ENCODE measurements at regions not wholly inside any gene's neighbourhood (a gene's known extent, or its start where the extent isn't known, plus 50 kb on each side); places are given as distances from the start of the nearest gene placed in this dataset.
A peak's percentile ranks its signal among the peaks of the same experiment; 100 is the strongest.
"Not testable (repeated sequence)": the region's sequence is repeated elsewhere in the genome, so short reads cannot be mapped to it uniquely, and the experiment has no call there.

GRCh38 chr6:84973606-84974005 is 209.2 kb upstream of the TBX18 start:
- no peak overlapping the region for H3K4me3 ChIP-seq (ENCODE audit: low read length in 3 of 3)
- intact Hi-C loops (cut with DNase I): no loop called here
- TF ChIP-seq CTCF (IDR thresholded peaks at IDR 0.05; ENCODE audit: borderline replicate concordance, extremely low read depth, insufficient read depth): no peak
- no peaks in the 10 kb centered on the region for H3K27me3 ChIP-seq (ENCODE audit: control insufficient read depth, insufficient read depth, low read length)
- H3K27ac ChIP-seq (ENCODE audit: low read depth in 2 of 2, low read length in 2 of 2): no peak overlapping the region
- no peaks in the 10 kb centered on the region for H3K4me1 ChIP-seq (ENCODE audit: control insufficient read depth in 2 of 3, insufficient read depth in 2 of 3, low read depth in 1 of 3, low read length in 3 of 3)
- FAIRE-seq: no peak
- peaks cover 0 to 4% (median 0%) of the 10 kb centered on the region in 3 donors for H3K9me3 ChIP-seq (ENCODE audit: control insufficient read depth in 2 of 3, insufficient read depth in 1 of 3, low read length in 3 of 3)
- peak in 1 of 5 donors; percentile 5 for DNase-seq
- no peaks in the 10 kb centered on the region for H3K36me3 ChIP-seq (ENCODE audit: control insufficient read depth in 2 of 3, insufficient read depth in 3 of 3, low read length in 3 of 3)
- H3K9ac ChIP-seq (ENCODE audit: low read length in 3 of 3): no peak overlapping the region

GRCh38 chr6:84967965-84968364 is 203.6 kb upstream of the TBX18 start:
- intact Hi-C loops (cut with DNase I): no loop called here
- H3K27ac ChIP-seq (ENCODE audit: low read depth in 2 of 2, low read length in 2 of 2): no peak overlapping the region
- no peak for TF ChIP-seq CTCF (IDR thresholded peaks at IDR 0.05; ENCODE audit: borderline replicate concordance, extremely low read depth, insufficient read depth)
- no peaks in the 10 kb centered on the region for H3K27me3 ChIP-seq (ENCODE audit: control insufficient read depth, insufficient read depth, low read length)
- H3K36me3 ChIP-seq (ENCODE audit: control insufficient read depth in 2 of 3, insufficient read depth in 3 of 3, low read length in 3 of 3): no peaks in the 10 kb centered on the region
- H3K9ac ChIP-seq (ENCODE audit: low read length in 3 of 3): no peak overlapping the region
- H3K4me1 ChIP-seq (ENCODE audit: control insufficient read depth in 2 of 3, insufficient read depth in 2 of 3, low read depth in 1 of 3, low read length in 3 of 3): no peaks in the 10 kb centered on the region
- no peak overlapping the region for H3K4me3 ChIP-seq (ENCODE audit: low read length in 3 of 3)
- DNase-seq (no peak), FAIRE-seq (no peak)
- peaks cover 0 to 11% (median 0%) of the 10 kb centered on the region in 3 donors for H3K9me3 ChIP-seq (ENCODE audit: control insufficient read depth in 2 of 3, insufficient read depth in 1 of 3, low read length in 3 of 3)

GRCh38 chr6:84967389-84967788 is 203.0 kb upstream of the TBX18 start:
- intact Hi-C loops (cut with DNase I): no loop called here
- DNase-seq (no peak), FAIRE-seq (no peak)
- H3K27ac ChIP-seq (ENCODE audit: low read depth in 2 of 2, low read length in 2 of 2): no peak overlapping the region
- H3K9ac ChIP-seq (ENCODE audit: low read length in 3 of 3): no peak overlapping the region
- no peaks in the 10 kb centered on the region for H3K36me3 ChIP-seq (ENCODE audit: control insufficient read depth in 2 of 3, insufficient read depth in 3 of 3, low read length in 3 of 3)
- H3K27me3 ChIP-seq (ENCODE audit: control insufficient read depth, insufficient read depth, low read length): no peaks in the 10 kb centered on the region
- no peak for TF ChIP-seq CTCF (IDR thresholded peaks at IDR 0.05; ENCODE audit: borderline replicate concordance, extremely low read depth, insufficient read depth)
- peaks cover 0 to 11% (median 0%) of the 10 kb centered on the region in 3 donors for H3K9me3 ChIP-seq (ENCODE audit: control insufficient read depth in 2 of 3, insufficient read depth in 1 of 3, low read length in 3 of 3)
- no peaks in the 10 kb centered on the region for H3K4me1 ChIP-seq (ENCODE audit: control insufficient read depth in 2 of 3, insufficient read depth in 2 of 3, low read depth in 1 of 3, low read length in 3 of 3)
- H3K4me3 ChIP-seq (ENCODE audit: low read length in 3 of 3): no peak overlapping the region

GRCh38 chr6:84953111-84953755 is 188.8 kb upstream of the TBX18 start:
- no peak for FAIRE-seq
- no peaks in the 10 kb centered on the region for H3K27me3 ChIP-seq (ENCODE audit: control insufficient read depth, insufficient read depth, low read length)
- peaks cover 0 to 4% (median 0%) of the 10 kb centered on the region in 3 donors for H3K9me3 ChIP-seq (ENCODE audit: control insufficient read depth in 2 of 3, insufficient read depth in 1 of 3, low read length in 3 of 3)
- H3K36me3 ChIP-seq (ENCODE audit: control insufficient read depth in 2 of 3, insufficient read depth in 3 of 3, low read length in 3 of 3): no peaks in the 10 kb centered on the region
- DNase-seq: no peak
- no peak overlapping the region for H3K4me3 ChIP-seq (ENCODE audit: low read length in 3 of 3)
- no peak for TF ChIP-seq CTCF (IDR thresholded peaks at IDR 0.05; ENCODE audit: borderline replicate concordance, extremely low read depth, insufficient read depth)
- H3K27ac ChIP-seq (ENCODE audit: low read depth in 2 of 2, low read length in 2 of 2): no peak overlapping the region
- intact Hi-C loops (cut with DNase I): no loop called here
- no peaks in the 10 kb centered on the region for H3K4me1 ChIP-seq (ENCODE audit: control insufficient read depth in 2 of 3, insufficient read depth in 2 of 3, low read depth in 1 of 3, low read length in 3 of 3)
- H3K9ac ChIP-seq (ENCODE audit: low read length in 3 of 3): no peak overlapping the region

GRCh38 chr6:84944926-84945325 is 180.5 kb upstream of the TBX18 start:
- DNase-seq; FAIRE-seq; H3K27me3 ChIP-seq (ENCODE audit: control insufficient read depth, insufficient read depth, low read length); H3K27ac ChIP-seq (ENCODE audit: low read depth in 2 of 2, low read length in 2 of 2); H3K4me3 ChIP-seq (ENCODE audit: low read length in 3 of 3); intact Hi-C loops (cut with DNase I); H3K4me1 ChIP-seq (ENCODE audit: control insufficient read depth in 2 of 3, insufficient read depth in 2 of 3, low read depth in 1 of 3, low read length in 3 of 3); H3K9ac ChIP-seq (ENCODE audit: low read length in 3 of 3); H3K36me3 ChIP-seq (ENCODE audit: control insufficient read depth in 2 of 3, insufficient read depth in 3 of 3, low read length in 3 of 3): not testable (repeated sequence)
- peaks cover 0 to 16% (median 0%) of the 10 kb centered on the region in 3 donors for H3K9me3 ChIP-seq (ENCODE audit: control insufficient read depth in 2 of 3, insufficient read depth in 1 of 3, low read length in 3 of 3)

All from kidney (tissue), 13 donors.